Tibial nerve (tissue), 4 donors: ENCODE measurements at regions not wholly inside any gene's neighbourhood (a gene's known extent, or its start where the extent isn't known, plus 50 kb on each side); places are given as distances from the start of the nearest gene placed in this dataset.

ENCODE experiments used
- CTCF ChIP-seq, 5 experiments: fragments of 200-600 bp in 3 of 5; fragments of 450-650 bp in 2 of 5; sonication (generic) in 3 of 5; IDR thresholded peaks; one replicate each; pipeline ENCODE4 v1.5.1; 2016 to 2019; ENCODE audit warnings: antibody characterized with exemption in 5 of 5, mild to moderate bottlenecking in 3 of 5, moderate library complexity in 2 of 5
- EP300 ChIP-seq, 2 donors: sonication (generic); formaldehyde crosslinking; IDR thresholded peaks; one replicate each; pipeline ENCODE4 v1.6.1; 2017; ENCODE audit warnings: antibody characterized with exemption in 2 of 2, mild to moderate bottlenecking in 1 of 2

GRCh38 chr1:172912765-172913260 is 137.9 kb downstream of the TNFSF18 start:
- no peak for TF ChIP-seq CTCF (IDR thresholded peaks at IDR 0.05)
- no peak for TF ChIP-seq EP300 (IDR thresholded peaks at IDR 0.05)
